ENCODE measurements at regions not wholly inside any gene's neighbourhood (a gene's known extent, or its start where the extent isn't known, plus 50 kb on each side); places are given as distances from the start of the nearest gene placed in this dataset.
"Not testable (repeated sequence)": the region's sequence is repeated elsewhere in the genome, so short reads cannot be mapped to it uniquely, and the experiment has no call there.

DNA sequence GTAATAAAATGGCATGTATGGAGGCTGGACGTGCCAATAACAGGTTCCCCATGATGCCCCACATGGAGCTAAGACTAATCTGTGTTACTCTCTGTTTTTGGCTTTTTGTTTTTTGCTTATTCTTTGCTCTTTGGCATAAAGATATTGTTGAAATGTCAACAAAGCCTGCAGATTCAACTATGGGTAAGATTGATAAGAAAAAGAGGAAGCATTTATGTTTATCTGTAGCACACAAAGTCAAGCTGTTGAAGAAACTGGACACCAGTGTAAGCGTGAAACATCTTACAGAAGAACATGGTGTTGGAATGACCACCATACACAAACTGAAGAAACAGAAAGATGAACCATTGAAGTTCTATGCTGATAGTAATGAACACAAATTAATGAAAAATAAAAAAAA is 402.7 kb downstream of the LTN1 start:
- DNase-seq (no peak), ATAC-seq (no peak)
- no peak for TF ChIP-seq CTCF (IDR thresholded peaks at IDR 0.05)
- Histone ChIP-seq H3K36me3 (ENCODE audit: low read depth) (no peaks in the 10 kb centered on the region), H3K4me3 (no peak overlapping the region), H3K4me1 (ENCODE audit: low read depth) (no peaks in the 10 kb centered on the region), H3K9me3 (peaks cover 4% of the 10 kb centered on the region)
- intact Hi-C loops (cut with DNase I, micrococcal nuclease) = no loop called here

GRCh38 chr21:28588997-28589396 is 403.7 kb downstream of the LTN1 start:
- ATAC-seq (no peak), DNase-seq (no peak)
- intact Hi-C loops (cut with DNase I, micrococcal nuclease) = no loop called here

DNA sequence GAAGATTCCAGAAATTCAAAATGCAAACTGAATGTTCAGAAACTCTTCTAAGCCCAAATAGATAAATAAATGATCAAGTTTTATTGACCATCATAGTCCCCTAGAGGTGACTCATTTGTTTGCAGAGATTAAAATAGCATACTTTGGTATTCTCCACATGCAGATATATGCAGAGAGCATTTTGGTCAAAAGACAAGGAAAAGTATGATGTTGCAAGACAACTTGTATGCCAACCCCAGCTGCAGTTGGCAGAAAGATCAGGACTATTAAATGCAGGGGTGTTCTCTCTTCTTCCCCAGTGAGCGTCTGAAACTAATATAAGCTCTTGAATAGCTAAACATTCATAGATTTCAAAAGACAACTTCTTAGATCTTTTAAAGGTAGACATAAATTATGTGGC is 404.9 kb downstream of the LTN1 start:
- ATAC-seq = no peak
- H3K4me1 ChIP-seq (ENCODE audit: low read depth) = no peaks in the 10 kb centered on the region

More at GRCh38 chr21:28588997-28589396, 403.7 kb downstream of the LTN1 start:
- TF ChIP-seq CTCF (IDR thresholded peaks at IDR 0.05) = no peak
- no peaks in the 10 kb centered on the region for H3K4me1 ChIP-seq (ENCODE audit: low read depth)
- H3K36me3 ChIP-seq (ENCODE audit: low read depth) = no peaks in the 10 kb centered on the region
- no peak overlapping the region for H3K4me3 ChIP-seq
- peaks cover 4% of the 10 kb centered on the region for H3K9me3 ChIP-seq

DNA sequence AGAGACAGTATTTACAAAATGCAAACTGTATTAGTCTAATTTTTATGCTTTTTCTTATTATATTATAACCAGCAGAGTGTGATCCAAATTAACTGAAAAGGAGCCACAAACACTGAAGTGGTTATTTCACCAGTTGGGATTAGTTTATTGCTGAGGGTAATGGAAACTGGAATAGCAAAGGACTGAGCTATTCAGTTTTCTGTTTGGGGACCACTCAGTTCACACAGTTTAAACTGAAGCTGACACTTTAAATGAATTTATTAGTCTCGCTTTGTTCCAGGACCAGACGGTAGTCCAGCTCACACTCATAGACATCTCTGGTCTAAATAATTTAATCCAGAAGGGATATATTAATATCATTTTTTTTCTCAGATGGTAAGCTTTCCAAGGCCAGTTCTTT is 410.7 kb downstream of the LTN1 start:
- Histone ChIP-seq H3K4me1 (ENCODE audit: low read depth) (no peaks in the 10 kb centered on the region), H3K4me3 (no peak overlapping the region), H3K36me3 (ENCODE audit: low read depth) (no peaks in the 10 kb centered on the region), H3K9me3 (no peaks in the 10 kb centered on the region)
- no peak for TF ChIP-seq CTCF (IDR thresholded peaks at IDR 0.05)
- ATAC-seq (no peak), DNase-seq (no peak)
- intact Hi-C loops (cut with DNase I, micrococcal nuclease) = no loop called here

More for the DNA sequence above, 404.9 kb downstream of the LTN1 start:
- no peak for DNase-seq
- Histone ChIP-seq H3K36me3 (ENCODE audit: low read depth) (no peaks in the 10 kb centered on the region), H3K4me3 (no peak overlapping the region), H3K9me3 (peaks cover 4% of the 10 kb centered on the region)
- intact Hi-C loops (cut with DNase I, micrococcal nuclease) = no loop called here
- TF ChIP-seq CTCF (IDR thresholded peaks at IDR 0.05) = no peak

DNA sequence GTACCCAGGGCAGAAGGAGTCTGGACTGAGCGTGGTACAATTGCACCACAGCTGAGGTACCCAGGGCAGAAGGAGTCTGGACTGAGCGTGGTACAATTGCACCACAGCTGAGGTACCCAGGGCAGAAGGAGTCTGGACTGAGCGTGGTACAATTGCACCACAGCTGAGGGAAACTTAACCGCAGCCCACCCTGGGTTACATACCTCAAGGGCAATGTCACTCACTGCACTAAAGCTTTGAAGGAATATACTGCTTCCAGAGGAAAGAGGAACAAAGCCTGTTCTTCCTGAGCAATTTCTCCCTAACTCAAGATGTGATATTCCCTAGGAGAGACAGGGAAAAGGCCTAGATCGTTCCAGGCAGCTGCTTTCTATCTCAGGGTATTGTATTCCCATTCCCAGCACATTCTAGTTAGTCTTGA is 411.4 kb downstream of the LTN1 start:
- ATAC-seq = peak; percentile 30

DNA sequence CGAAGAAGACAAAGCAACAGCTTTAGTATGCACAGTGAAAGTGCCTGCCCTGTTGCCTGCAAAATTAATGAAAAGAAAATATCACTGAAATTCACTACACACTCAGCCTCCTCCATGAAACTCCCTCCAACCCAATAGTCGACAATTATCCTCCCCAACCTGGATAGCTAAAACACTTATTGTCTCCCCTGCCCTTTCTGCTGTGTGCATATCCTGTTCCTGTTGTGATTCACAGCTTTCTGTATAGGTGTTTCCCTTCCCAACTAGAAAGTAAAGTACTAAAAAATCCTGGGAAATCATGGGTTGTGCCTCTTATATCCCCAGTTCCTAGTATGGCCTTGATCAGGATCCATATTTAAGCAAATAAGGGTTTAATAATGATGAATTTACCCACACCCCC is 412.1 kb downstream of the LTN1 start:
- no peak overlapping the region for H3K4me3 ChIP-seq
- intact Hi-C loops (cut with DNase I, micrococcal nuclease) = no loop called here
- H3K4me1 ChIP-seq (ENCODE audit: low read depth) = no peaks in the 10 kb centered on the region
- no peaks in the 10 kb centered on the region for H3K9me3 ChIP-seq
- ATAC-seq (no peak), DNase-seq (no peak)
- no peak for TF ChIP-seq CTCF (IDR thresholded peaks at IDR 0.05)
- no peaks in the 10 kb centered on the region for H3K36me3 ChIP-seq (ENCODE audit: low read depth)

More for the DNA sequence above, 411.4 kb downstream of the LTN1 start:
- intact Hi-C loops (cut with DNase I, micrococcal nuclease); H3K4me3 ChIP-seq; H3K9me3 ChIP-seq; DNase-seq; H3K36me3 ChIP-seq (ENCODE audit: low read depth); H3K4me1 ChIP-seq (ENCODE audit: low read depth): not testable (repeated sequence)
